ENCODE measurements at regions not wholly inside any gene's neighbourhood (a gene's known extent, or its start where the extent isn't known, plus 50 kb on each side); places are given as distances from the start of the nearest gene placed in this dataset.
"Not testable (repeated sequence)": the region's sequence is repeated elsewhere in the genome, so short reads cannot be mapped to it uniquely, and the experiment has no call there.

DNA sequence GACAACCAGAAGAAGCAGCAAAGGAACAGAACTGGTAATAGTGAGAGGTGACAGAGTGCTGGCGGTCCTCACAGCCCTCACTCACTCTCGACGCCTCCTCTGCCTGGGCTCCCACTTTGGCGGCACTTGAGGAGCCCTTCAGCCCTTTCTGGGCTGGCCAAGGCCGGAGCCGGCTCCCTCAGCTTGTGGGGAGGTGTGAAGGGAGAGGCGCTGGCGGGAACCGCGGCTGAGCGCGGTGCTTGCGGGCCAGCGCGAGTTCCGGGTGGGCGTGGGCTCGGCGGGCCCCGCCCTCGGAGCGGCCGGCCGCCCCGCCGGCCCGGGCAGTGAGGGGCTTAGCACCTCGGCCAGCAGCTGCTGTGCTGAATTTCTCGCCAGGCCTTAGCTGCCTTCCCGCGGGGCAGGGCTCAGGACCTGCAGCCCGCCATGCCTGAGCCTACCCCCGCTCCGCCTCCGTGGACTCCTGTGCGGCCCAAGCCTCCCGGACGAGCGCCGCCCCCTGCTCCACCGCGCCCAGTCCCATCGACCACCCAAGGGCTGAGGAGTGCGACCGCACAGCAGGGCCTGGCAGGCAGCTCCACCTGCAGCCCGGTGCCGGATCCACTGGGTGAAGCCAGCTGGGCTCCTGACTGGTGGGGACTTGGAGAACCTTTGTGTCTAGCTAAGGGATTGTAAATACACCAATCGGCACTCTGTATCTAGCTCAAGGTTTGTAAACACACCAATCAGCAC is 366.0 kb downstream of the DNAH5 start:
- TF ChIP-seq CTCF (IDR thresholded peaks at IDR 0.05); JAZF1 (CRISPR knock-in tag; IDR thresholded peaks at IDR 0.05): not testable (repeated sequence)

All from WTC11 (cell line).